ENCODE measurements at regions not wholly inside any gene's neighbourhood (a gene's known extent, or its start where the extent isn't known, plus 50 kb on each side); places are given as distances from the start of the nearest gene placed in this dataset.

DNA sequence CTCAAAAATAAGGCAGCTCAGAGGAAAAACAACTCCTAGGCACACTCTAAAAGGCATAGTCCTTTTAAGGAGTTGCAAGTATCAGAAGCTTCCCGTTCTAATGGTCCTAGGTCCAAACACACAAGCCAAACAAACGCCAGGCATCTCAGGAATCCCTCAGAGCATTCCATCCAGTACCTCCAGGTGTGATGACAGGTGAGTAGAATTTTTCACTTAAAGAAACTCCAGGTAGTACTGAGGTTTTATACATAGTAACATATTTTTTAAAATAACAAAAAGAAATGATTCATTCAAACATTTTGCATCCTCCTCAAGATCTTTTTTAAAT is 1092.3 kb downstream of the TUSC7 start:
- H3K4me1 ChIP-seq (ENCODE audit: control insufficient read depth, low read depth, low read length): peaks cover 15% of the 10 kb centered on the region
- no peak overlapping the region for H3K9ac ChIP-seq (ENCODE audit: low read length)
- no peak overlapping the region for H3K27ac ChIP-seq (ENCODE audit: low read length)
- no peak overlapping the region for H3K4me3 ChIP-seq (ENCODE audit: low read length)
- no peaks in the 10 kb centered on the region for H3K9me3 ChIP-seq (ENCODE audit: control insufficient read depth, low read depth, low read length)
- no peaks in the 10 kb centered on the region for H3K27me3 ChIP-seq (ENCODE audit: control insufficient read depth, insufficient read depth, low read length)
- H3K36me3 ChIP-seq (ENCODE audit: control insufficient read depth, low read depth, low read length): no peaks in the 10 kb centered on the region

DNA sequence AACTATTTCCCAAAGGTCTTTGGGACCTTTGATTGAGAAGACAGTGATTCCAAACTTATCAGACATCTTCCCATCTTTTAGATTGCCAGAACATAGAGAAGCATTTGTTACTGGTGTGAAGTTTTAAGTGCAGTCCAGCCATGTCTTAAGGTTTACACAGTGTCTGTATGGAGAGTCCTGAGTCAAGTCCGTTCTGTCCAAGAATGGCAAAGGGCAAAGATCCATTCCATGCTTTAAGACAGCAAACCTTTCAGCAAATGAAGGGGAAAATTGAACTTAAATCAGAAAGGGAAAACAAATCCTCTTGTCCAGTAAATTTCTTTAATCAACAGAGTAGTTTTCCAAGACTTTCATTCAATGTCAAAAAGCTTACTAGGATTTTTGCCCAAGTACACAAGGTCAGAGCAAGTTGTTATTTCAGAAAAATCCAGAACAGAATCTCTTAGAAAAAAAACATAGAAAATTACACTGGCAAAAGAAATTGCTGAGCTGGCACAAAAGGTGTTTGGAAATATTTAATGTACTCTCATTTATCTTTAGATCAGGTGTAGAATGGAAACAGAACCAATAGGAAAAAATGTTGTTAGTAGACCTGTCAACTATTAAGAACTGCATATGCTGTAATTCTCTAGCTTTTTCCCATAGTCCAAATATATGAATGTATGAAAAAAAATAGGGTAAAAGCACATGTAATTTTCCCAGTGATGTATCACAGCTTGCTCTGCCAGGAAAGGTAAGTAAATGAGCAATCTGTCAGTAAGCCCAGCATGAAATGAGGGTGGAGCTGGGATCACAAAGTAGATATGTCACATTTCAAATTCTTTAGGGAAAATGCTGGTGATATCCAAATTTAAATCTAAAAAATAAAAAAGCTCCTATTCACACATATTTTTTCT is 1099.9 kb downstream of the TUSC7 start:
- Histone ChIP-seq H3K9ac (ENCODE audit: low read length) (no peak overlapping the region), H3K36me3 (ENCODE audit: control insufficient read depth, low read depth, low read length) (no peaks in the 10 kb centered on the region), H3K27ac (ENCODE audit: low read length) (no peak overlapping the region), H3K27me3 (ENCODE audit: control insufficient read depth, insufficient read depth, low read length) (no peaks in the 10 kb centered on the region), H3K4me1 (ENCODE audit: control insufficient read depth, low read depth, low read length) (no peaks in the 10 kb centered on the region), H3K9me3 (ENCODE audit: control insufficient read depth, low read depth, low read length) (no peaks in the 10 kb centered on the region), H3K4me3 (ENCODE audit: low read length) (no peak overlapping the region)

DNA sequence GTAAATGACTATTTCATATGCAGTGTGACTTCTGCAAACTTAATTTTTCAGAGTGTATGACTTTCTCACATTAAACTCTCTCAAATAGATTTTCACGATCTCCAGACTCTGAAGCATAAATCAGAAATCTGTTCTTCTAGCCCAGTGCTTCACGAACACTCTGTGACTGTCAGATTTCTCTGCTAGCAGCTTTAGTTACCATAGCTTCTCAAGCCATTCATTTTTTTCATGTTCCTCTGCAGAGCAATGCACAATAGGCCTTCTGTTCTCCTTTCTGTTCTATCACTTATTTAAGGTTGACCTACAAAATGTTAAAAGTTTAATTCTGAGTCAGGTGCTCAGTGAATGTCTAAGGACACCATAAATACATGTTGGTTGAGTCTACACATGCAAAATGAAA is 1102.2 kb downstream of the TUSC7 start:
- no peaks in the 10 kb centered on the region for H3K36me3 ChIP-seq (ENCODE audit: control insufficient read depth, low read depth, low read length)
- no peaks in the 10 kb centered on the region for H3K4me1 ChIP-seq (ENCODE audit: control insufficient read depth, low read depth, low read length)
- H3K27me3 ChIP-seq (ENCODE audit: control insufficient read depth, insufficient read depth, low read length): no peaks in the 10 kb centered on the region
- H3K4me3 ChIP-seq (ENCODE audit: low read length): no peak overlapping the region
- no peak overlapping the region for H3K9ac ChIP-seq (ENCODE audit: low read length)
- H3K9me3 ChIP-seq (ENCODE audit: control insufficient read depth, low read depth, low read length): no peaks in the 10 kb centered on the region
- H3K27ac ChIP-seq (ENCODE audit: low read length): no peak overlapping the region

DNA sequence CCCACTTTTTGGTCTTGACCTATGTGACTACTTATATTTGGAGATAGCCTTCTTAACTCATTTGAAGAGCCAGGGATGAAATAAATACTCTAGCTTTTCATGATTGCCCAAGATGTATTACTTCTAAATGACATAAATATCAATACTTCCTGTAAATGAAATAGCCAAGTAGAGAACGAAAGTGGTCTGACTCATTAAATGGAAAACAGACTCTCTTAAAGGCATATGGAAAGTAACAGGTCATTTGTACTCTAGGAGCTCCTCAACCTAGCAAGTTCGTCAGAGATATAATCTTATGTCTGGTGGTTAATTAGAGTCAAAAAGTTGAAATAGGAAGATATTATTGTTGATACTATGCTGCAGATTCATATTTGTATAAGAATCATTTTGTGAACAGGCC is 1105.4 kb downstream of the TUSC7 start:
- H3K4me3 ChIP-seq (ENCODE audit: low read length): no peak overlapping the region

DNA sequence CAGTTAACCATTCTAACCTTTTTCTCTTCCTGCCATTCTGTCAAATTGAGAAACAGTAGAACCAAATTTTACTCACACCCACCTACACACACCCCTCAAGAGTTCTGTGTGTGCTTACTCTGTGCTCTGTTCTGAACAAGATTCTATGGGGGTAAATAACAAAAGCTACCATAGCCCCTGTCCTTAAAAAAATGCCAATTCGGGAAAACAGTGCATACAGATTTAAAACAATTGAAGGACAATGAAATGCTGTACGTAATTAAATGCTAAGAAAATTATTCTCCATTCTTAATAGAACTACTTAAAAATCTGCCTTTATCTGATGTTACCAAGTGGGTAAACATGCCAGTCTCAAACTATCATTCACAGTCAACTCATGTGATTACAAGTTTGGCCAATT is 1107.5 kb downstream of the TUSC7 start:
- no peak overlapping the region for H3K27ac ChIP-seq (ENCODE audit: low read length)
- H3K27me3 ChIP-seq (ENCODE audit: control insufficient read depth, insufficient read depth, low read length): no peaks in the 10 kb centered on the region
- no peaks in the 10 kb centered on the region for H3K36me3 ChIP-seq (ENCODE audit: control insufficient read depth, low read depth, low read length)
- H3K9me3 ChIP-seq (ENCODE audit: control insufficient read depth, low read depth, low read length): no peaks in the 10 kb centered on the region
- no peaks in the 10 kb centered on the region for H3K4me1 ChIP-seq (ENCODE audit: control insufficient read depth, low read depth, low read length)
- H3K4me3 ChIP-seq (ENCODE audit: low read length): no peak overlapping the region
- H3K9ac ChIP-seq (ENCODE audit: low read length): no peak overlapping the region

More for the DNA sequence above, 1105.4 kb downstream of the TUSC7 start:
- Histone ChIP-seq H3K4me1 (ENCODE audit: control insufficient read depth, low read depth, low read length) (no peaks in the 10 kb centered on the region), H3K9ac (ENCODE audit: low read length) (no peak overlapping the region), H3K27me3 (ENCODE audit: control insufficient read depth, insufficient read depth, low read length) (no peaks in the 10 kb centered on the region), H3K27ac (ENCODE audit: low read length) (no peak overlapping the region), H3K9me3 (ENCODE audit: control insufficient read depth, low read depth, low read length) (no peaks in the 10 kb centered on the region), H3K36me3 (ENCODE audit: control insufficient read depth, low read depth, low read length) (no peaks in the 10 kb centered on the region)

DNA sequence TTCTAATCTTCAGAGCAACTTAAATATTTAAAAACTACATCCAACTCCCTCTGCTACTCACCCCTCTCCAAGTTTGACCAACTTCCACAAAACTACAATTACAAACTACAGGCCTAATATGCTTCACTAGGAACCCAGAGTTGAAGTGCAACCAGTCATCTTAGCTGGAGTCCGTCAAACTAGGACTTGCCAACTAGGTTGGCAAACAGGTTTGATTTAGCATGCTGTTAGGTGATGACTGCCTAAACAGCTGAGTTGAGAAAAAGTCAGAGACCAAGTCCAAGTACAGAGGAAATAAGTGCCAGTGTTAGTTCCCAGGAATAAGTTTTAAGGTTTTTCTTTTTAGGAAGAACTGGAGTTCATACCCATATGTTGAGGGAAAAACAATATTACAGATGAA is 1109.0 kb downstream of the TUSC7 start:
- no peaks in the 10 kb centered on the region for H3K27me3 ChIP-seq (ENCODE audit: control insufficient read depth, insufficient read depth, low read length)
- no peak overlapping the region for H3K27ac ChIP-seq (ENCODE audit: low read length)
- no peaks in the 10 kb centered on the region for H3K9me3 ChIP-seq (ENCODE audit: control insufficient read depth, low read depth, low read length)
- no peak overlapping the region for H3K9ac ChIP-seq (ENCODE audit: low read length)
- no peak overlapping the region for H3K4me3 ChIP-seq (ENCODE audit: low read length)
- H3K4me1 ChIP-seq (ENCODE audit: control insufficient read depth, low read depth, low read length): no peaks in the 10 kb centered on the region
- no peaks in the 10 kb centered on the region for H3K36me3 ChIP-seq (ENCODE audit: control insufficient read depth, low read depth, low read length)

DNA sequence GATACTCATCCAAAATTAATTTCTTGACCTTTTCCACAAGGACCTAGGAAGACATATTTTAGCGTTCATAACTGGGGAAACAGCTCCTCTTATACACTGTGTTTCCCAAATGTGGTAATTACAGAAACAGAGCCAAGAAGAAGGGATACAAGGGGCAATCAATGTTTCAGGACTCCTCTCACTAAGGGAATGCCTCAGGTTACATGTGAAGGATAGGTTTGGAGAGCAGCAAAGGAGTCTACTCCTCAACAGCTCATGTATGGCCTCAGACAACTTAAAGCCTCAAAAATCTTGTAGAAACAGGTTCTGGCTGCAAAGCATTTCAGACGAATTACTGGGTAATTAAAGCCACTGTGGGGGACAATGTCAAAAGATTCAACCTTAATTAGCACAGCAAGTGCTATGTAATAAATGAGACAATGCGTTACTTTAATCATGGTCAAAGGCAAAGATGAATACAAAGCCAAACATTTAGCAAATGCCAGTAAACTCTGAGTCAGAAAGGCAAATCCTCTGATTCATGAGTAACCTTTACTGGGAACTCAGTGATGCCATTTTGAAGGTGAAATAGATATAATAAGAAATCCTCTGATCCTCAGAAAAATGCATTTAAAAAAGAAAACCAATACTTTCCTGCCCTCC is 1111.2 kb downstream of the TUSC7 start:
- H3K4me1 ChIP-seq (ENCODE audit: control insufficient read depth, low read depth, low read length): no peaks in the 10 kb centered on the region
- H3K36me3 ChIP-seq (ENCODE audit: control insufficient read depth, low read depth, low read length): no peaks in the 10 kb centered on the region
- H3K4me3 ChIP-seq (ENCODE audit: low read length): no peak overlapping the region
- H3K27ac ChIP-seq (ENCODE audit: low read length): no peak overlapping the region
- no peak overlapping the region for H3K9ac ChIP-seq (ENCODE audit: low read length)
- no peaks in the 10 kb centered on the region for H3K9me3 ChIP-seq (ENCODE audit: control insufficient read depth, low read depth, low read length)
- no peaks in the 10 kb centered on the region for H3K27me3 ChIP-seq (ENCODE audit: control insufficient read depth, insufficient read depth, low read length)

DNA sequence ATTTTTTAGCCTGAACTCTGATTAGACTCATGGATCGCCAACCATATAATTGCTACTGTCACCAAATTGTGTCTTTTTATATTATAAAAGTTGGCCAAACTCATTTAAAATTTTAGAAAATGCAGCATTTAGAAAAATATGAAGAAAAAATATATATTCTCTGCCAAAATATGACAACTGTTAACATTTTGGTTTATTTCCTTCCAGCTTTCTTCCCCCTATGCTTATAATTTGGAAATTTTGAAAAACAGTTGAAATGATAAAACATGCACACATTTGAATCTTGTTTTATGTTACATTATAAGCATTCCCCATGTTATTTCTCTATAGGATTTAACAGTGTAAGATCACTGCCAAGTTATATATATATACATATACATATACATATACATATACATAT is 1112.8 kb downstream of the TUSC7 start:
- H3K27me3 ChIP-seq (ENCODE audit: control insufficient read depth, insufficient read depth, low read length): no peaks in the 10 kb centered on the region
- H3K36me3 ChIP-seq (ENCODE audit: control insufficient read depth, low read depth, low read length): no peaks in the 10 kb centered on the region
- no peak overlapping the region for H3K4me3 ChIP-seq (ENCODE audit: low read length)
- H3K27ac ChIP-seq (ENCODE audit: low read length): no peak overlapping the region
- no peaks in the 10 kb centered on the region for H3K9me3 ChIP-seq (ENCODE audit: control insufficient read depth, low read depth, low read length)
- no peaks in the 10 kb centered on the region for H3K4me1 ChIP-seq (ENCODE audit: control insufficient read depth, low read depth, low read length)
- H3K9ac ChIP-seq (ENCODE audit: low read length): no peak overlapping the region

DNA sequence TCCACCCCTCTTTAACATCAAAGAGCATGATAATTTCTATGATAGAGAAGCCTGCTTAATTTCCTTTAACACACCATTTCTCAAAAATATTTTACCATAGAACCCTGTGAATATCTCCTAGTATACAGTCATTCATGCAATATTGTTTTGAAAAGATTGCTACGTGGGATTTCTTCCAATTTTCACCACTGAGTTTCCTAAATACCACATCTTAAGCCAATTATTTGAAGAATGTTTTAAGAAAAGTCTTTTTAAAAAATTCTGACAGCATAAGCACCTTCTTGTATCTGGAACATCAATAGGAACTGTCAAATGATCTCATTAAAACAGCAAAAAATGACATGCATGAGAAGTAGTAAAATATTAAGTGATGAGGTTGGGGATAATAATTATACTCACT is 1126.7 kb downstream of the TUSC7 start:
- Histone ChIP-seq H3K9ac (ENCODE audit: low read length) (no peak overlapping the region), H3K27me3 (ENCODE audit: control insufficient read depth, insufficient read depth, low read length) (no peaks in the 10 kb centered on the region), H3K4me3 (ENCODE audit: low read length) (no peak overlapping the region), H3K27ac (ENCODE audit: low read length) (no peak overlapping the region), H3K9me3 (ENCODE audit: control insufficient read depth, low read depth, low read length) (no peaks in the 10 kb centered on the region), H3K4me1 (ENCODE audit: control insufficient read depth, low read depth, low read length) (no peaks in the 10 kb centered on the region), H3K36me3 (ENCODE audit: control insufficient read depth, low read depth, low read length) (no peaks in the 10 kb centered on the region)

DNA sequence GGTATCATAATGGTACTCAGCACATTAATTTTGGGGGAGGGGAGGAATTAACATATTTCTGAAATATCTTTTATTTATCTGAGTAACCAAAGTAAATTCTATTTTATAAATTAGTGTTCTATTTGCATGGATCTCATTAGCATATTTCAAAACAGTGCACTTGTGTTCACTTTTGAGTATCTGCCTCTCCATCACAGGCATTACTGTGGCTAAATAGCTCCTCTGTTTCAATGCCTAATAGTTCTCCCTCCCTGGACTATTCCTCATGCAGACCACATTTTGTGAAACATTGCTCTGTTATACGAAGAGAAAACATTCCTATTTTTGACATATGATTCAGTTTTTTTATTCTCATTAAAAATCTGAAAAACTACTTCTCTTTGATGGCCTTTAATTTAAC is 1127.8 kb downstream of the TUSC7 start:
- Histone ChIP-seq H3K4me1 (ENCODE audit: control insufficient read depth, low read depth, low read length) (no peaks in the 10 kb centered on the region), H3K9me3 (ENCODE audit: control insufficient read depth, low read depth, low read length) (no peaks in the 10 kb centered on the region), H3K27me3 (ENCODE audit: control insufficient read depth, insufficient read depth, low read length) (no peaks in the 10 kb centered on the region), H3K36me3 (ENCODE audit: control insufficient read depth, low read depth, low read length) (no peaks in the 10 kb centered on the region), H3K4me3 (ENCODE audit: low read length) (no peak overlapping the region), H3K9ac (ENCODE audit: low read length) (no peak overlapping the region), H3K27ac (ENCODE audit: low read length) (no peak overlapping the region)

DNA sequence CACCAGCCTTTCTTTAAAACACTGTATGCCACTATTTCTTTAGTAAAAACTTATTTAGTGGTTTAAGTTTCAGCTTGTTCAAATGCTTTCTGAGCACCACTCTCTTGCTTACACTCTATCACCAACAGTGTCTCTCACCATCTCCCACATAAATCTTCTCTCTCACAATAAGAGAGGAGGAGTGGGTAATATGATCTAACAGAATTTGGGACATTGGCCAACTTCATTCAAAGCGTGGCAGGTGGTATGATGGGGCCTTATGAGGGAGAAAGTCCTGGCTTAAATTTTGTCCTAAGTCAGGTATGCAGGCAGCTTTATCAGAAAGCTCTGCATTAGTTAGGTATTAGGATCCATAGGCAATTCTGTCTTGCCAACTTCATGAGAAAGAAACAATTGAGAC is 1132.5 kb downstream of the TUSC7 start:
- Histone ChIP-seq H3K9me3 (ENCODE audit: control insufficient read depth, low read depth, low read length) (no peaks in the 10 kb centered on the region), H3K27me3 (ENCODE audit: control insufficient read depth, insufficient read depth, low read length) (no peaks in the 10 kb centered on the region), H3K4me1 (ENCODE audit: control insufficient read depth, low read depth, low read length) (no peaks in the 10 kb centered on the region), H3K27ac (ENCODE audit: low read length) (no peak overlapping the region), H3K36me3 (ENCODE audit: control insufficient read depth, low read depth, low read length) (no peaks in the 10 kb centered on the region), H3K4me3 (ENCODE audit: low read length) (no peak overlapping the region), H3K9ac (ENCODE audit: low read length) (no peak overlapping the region)

DNA sequence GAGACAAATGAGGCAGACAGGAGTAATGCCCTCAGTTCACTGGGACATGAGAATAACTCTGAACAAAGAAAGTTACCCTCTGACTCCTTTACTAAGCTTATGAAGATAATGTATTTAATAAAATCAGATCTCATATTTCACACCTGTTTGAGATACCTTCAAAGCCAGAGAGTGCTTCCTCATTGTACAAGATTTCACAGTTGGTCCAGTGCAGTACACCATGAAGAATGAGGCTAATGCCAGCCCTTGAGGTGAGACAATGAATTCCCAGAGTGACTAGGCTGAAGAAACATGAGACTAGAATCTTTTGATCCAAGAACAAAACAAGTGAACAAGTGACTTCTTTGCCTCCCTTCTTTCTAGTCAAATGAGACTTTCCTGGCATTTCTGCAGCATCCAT is 1133.8 kb downstream of the TUSC7 start:
- H3K4me1 ChIP-seq (ENCODE audit: control insufficient read depth, low read depth, low read length): no peaks in the 10 kb centered on the region
- H3K27me3 ChIP-seq (ENCODE audit: control insufficient read depth, insufficient read depth, low read length): no peaks in the 10 kb centered on the region
- no peaks in the 10 kb centered on the region for H3K36me3 ChIP-seq (ENCODE audit: control insufficient read depth, low read depth, low read length)
- H3K9me3 ChIP-seq (ENCODE audit: control insufficient read depth, low read depth, low read length): no peaks in the 10 kb centered on the region
- H3K9ac ChIP-seq (ENCODE audit: low read length): no peak overlapping the region
- no peak overlapping the region for H3K4me3 ChIP-seq (ENCODE audit: low read length)
- H3K27ac ChIP-seq (ENCODE audit: low read length): no peak overlapping the region

Measured in iPS-18a (cell line).